ENCODE measurements at regions not wholly inside any gene's neighbourhood (a gene's known extent, or its start where the extent isn't known, plus 50 kb on each side); places are given as distances from the start of the nearest gene placed in this dataset.

DNA sequence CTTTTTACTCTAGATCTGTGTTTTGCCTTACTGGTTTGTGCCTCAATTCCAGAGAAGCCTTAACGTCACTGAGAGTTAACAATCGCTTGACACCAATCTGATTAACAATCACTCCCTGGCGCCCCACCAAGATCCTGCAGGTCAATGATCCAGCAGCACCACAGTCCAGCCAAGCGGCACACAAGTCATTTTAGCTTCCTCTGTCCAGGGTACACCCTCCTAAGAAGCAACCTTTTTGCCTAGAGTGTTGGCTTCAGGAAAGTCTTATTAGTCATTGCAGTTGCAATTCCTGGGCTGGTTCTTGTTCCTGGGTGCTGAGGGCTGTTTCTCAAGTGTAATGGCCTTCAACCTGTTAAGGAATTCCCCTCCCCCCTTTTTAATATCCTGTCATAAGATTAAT is 323.0 kb upstream of the USP25 start:
- TF ChIP-seq POU2F2 (IDR thresholded peaks at IDR 0.05; ENCODE audit: low read depth, low read length) (no peak), POLR2A (IDR thresholded peaks at IDR 0.05; ENCODE audit: low read depth, low read length) (no peak), POLR2AphosphoS5 (IDR thresholded peaks at IDR 0.05; ENCODE audit: low read depth, low read length) (no peak), TAF1 (IDR thresholded peaks at IDR 0.05; ENCODE audit: low read depth, low read length) (no peak), PAX5 (IDR thresholded peaks at IDR 0.05; ENCODE audit: insufficient read depth, low read length, severe bottlenecking) (no peak), SPI1 (IDR thresholded peaks at IDR 0.05; ENCODE audit: low read depth, low read length) (no peak)
